ENCODE measurements at regions not wholly inside any gene's neighbourhood (a gene's known extent, or its start where the extent isn't known, plus 50 kb on each side); places are given as distances from the start of the nearest gene placed in this dataset.

DNA sequence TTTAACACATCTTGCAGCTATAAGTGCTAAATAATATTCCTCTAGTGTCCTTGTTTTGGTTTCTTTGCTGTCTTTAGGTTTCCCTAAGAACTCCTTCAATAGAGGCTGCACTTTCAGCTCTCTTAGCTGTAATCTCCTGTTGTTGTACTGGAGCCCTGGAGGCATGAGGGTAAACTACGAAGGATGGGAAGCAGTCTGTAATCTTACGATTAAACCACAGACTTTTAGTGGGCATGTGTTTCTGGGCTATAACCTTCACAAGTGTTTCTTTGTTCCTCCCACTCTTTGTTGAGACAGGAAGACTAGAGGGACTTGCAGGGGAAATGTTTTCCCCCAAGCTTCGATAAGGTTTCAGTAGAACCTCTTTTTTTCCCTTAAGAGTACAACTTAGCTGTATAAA lies 1058.1 kb downstream of the NSUN3 start:
- no peak overlapping the region for H3K27ac ChIP-seq (ENCODE audit: low read length)
- no peaks in the 10 kb centered on the region for H3K36me3 ChIP-seq (ENCODE audit: control insufficient read depth in 1 of 2, insufficient read depth in 2 of 2, low read length in 2 of 2)
- H3K9me3 ChIP-seq (ENCODE audit: control insufficient read depth in 1 of 2, low read length in 2 of 2) = no peaks in the 10 kb centered on the region
- H3K27me3 ChIP-seq (ENCODE audit: low read depth, low read length) = no peaks in the 10 kb centered on the region
- H3K4me3 ChIP-seq (ENCODE audit: low read depth in 1 of 2, low read length in 2 of 2) = no peak overlapping the region
- H3K4me1 ChIP-seq (ENCODE audit: control insufficient read depth in 1 of 2, insufficient read depth in 2 of 2, low read length in 2 of 2) = no peaks in the 10 kb centered on the region

DNA sequence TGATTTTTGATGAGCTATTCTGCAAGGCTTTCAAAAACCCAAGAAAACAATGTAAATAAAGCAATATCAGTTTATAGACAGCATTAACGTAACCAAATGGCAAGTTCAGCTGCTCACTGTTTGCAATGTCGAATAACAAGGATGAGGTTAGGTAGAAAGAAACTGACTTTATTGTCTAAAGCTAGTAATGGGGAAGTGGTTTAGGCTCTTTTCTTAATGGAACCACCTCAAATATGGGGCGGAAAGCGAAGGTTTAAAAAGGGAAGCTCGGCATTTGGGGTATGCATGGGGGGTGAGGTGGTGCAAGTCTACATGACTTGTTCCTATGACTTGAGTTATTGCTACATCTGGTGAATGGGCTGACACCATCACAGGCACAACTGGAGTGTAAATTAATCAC lies 1060.2 kb downstream of the NSUN3 start:
- Histone ChIP-seq H3K4me3 (ENCODE audit: low read depth in 1 of 2, low read length in 2 of 2) (no peak overlapping the region), H3K4me1 (ENCODE audit: control insufficient read depth in 1 of 2, insufficient read depth in 2 of 2, low read length in 2 of 2) (no peaks in the 10 kb centered on the region), H3K9me3 (ENCODE audit: control insufficient read depth in 1 of 2, low read length in 2 of 2) (no peaks in the 10 kb centered on the region), H3K27me3 (ENCODE audit: low read depth, low read length) (no peaks in the 10 kb centered on the region), H3K36me3 (ENCODE audit: control insufficient read depth in 1 of 2, insufficient read depth in 2 of 2, low read length in 2 of 2) (no peaks in the 10 kb centered on the region), H3K27ac (ENCODE audit: low read length) (no peak overlapping the region)

DNA sequence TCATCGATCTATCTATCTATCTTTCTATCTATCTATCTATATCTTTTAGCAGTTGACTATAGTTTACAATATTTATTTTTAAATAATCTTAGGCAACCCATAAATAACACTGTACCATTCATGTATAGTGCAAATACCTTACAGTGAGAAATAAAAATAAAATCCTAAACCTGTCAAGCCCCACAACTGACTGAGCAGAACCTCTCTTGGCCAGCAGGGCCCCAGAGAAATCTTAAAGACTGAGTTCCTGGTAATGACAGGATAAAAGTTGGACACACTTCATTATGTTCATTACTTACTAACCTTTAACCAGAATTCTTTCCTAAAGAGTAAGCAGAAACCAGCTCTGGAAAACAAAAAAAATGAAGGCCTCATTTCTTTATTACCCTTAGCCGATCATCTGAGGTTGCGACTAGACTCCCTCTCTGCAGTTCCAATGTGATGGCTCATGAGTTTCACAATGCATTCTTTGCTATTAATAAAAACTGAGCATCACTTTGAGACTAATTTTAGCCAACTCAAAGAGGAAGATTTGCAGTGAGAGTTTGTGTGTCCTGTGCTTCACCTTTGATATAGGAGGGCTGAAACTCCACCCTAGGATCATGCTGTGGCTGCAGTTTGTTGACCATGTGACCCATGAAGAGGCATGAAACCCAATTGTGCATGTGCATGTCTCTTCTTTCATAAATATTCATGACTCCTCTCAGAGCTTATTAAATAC lies 1072.0 kb downstream of the NSUN3 start:
- Histone ChIP-seq H3K27ac (ENCODE audit: low read length) (no peak overlapping the region), H3K4me1 (ENCODE audit: control insufficient read depth in 1 of 2, insufficient read depth in 2 of 2, low read length in 2 of 2) (no peaks in the 10 kb centered on the region), H3K4me3 (ENCODE audit: low read depth in 1 of 2, low read length in 2 of 2) (no peak overlapping the region), H3K9me3 (ENCODE audit: control insufficient read depth in 1 of 2, low read length in 2 of 2) (no peaks in the 10 kb centered on the region), H3K27me3 (ENCODE audit: low read depth, low read length) (no peaks in the 10 kb centered on the region), H3K36me3 (ENCODE audit: control insufficient read depth in 1 of 2, insufficient read depth in 2 of 2, low read length in 2 of 2) (no peaks in the 10 kb centered on the region)

DNA sequence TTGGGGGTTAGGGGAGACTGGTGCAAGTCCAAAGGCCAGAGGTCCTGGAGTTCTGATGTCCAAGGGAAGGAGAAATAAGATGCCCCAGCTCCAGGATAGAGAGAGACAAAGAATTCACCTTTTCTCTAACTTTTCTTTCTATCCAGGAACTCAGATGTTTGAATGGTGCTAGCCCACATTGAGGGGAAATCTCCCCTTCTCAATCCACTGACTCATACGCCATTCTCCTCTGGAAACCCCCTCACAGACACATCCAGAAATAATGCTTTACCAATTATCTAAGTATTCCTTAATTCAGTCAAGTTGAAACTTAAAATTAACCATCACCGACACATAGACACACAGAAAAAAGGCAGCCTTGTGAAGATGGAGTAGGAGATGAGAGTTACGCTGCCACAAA lies 1085.2 kb downstream of the NSUN3 start:
- no peak overlapping the region for H3K27ac ChIP-seq (ENCODE audit: low read length)
- no peaks in the 10 kb centered on the region for H3K9me3 ChIP-seq (ENCODE audit: control insufficient read depth in 1 of 2, low read length in 2 of 2)
- no peak overlapping the region for H3K4me3 ChIP-seq (ENCODE audit: low read depth in 1 of 2, low read length in 2 of 2)
- no peaks in the 10 kb centered on the region for H3K4me1 ChIP-seq (ENCODE audit: control insufficient read depth in 1 of 2, insufficient read depth in 2 of 2, low read length in 2 of 2)
- H3K36me3 ChIP-seq (ENCODE audit: control insufficient read depth in 1 of 2, insufficient read depth in 2 of 2, low read length in 2 of 2) = no peaks in the 10 kb centered on the region
- H3K27me3 ChIP-seq (ENCODE audit: low read depth, low read length) = no peaks in the 10 kb centered on the region

DNA sequence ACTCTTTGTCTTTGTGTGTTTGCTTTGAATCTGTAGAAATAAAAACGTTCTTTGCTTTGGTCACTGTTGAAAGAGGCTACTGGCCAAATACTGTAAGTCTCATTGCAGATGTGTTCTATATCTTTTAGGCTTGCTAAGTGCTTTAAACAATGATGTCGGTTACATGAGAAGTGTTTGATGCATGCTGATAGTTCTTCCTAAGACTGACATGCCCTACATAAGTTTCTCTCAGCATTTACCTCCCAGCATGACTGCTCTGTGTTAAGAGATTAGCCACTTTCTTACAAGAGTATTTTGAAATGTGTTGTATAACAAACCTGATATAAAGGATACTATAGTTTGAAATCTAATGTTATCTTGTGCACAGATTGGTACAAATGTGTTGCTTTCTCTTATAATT lies 1088.7 kb downstream of the NSUN3 start:
- Histone ChIP-seq H3K27ac (ENCODE audit: low read length) (no peak overlapping the region), H3K4me3 (ENCODE audit: low read depth in 1 of 2, low read length in 2 of 2) (no peak overlapping the region), H3K36me3 (ENCODE audit: control insufficient read depth in 1 of 2, insufficient read depth in 2 of 2, low read length in 2 of 2) (no peaks in the 10 kb centered on the region), H3K9me3 (ENCODE audit: control insufficient read depth in 1 of 2, low read length in 2 of 2) (peaks cover 0 to 3% of the 10 kb centered on the region in 2 donors), H3K27me3 (ENCODE audit: low read depth, low read length) (no peaks in the 10 kb centered on the region), H3K4me1 (ENCODE audit: control insufficient read depth in 1 of 2, insufficient read depth in 2 of 2, low read length in 2 of 2) (no peaks in the 10 kb centered on the region)

DNA sequence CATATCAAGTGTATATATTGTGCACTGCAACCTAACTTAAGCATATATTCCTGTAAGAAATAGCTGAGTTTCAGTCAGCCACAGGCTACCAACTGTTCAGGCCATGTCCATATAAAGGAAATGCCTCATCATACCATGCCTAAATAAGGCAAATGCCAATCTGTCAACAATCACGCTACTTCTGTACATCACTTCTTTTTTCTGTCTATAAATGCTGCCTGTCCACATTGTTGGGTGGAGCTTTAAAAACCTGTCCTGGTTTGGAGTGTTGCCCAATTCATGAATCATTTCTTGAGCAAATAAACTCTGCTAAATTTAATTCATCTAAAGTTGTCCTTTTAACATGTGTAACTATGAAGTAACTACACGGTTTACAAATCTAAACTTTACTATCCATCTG lies 1091.9 kb downstream of the NSUN3 start:
- no peaks in the 10 kb centered on the region for H3K36me3 ChIP-seq (ENCODE audit: control insufficient read depth in 1 of 2, insufficient read depth in 2 of 2, low read length in 2 of 2)
- H3K4me3 ChIP-seq (ENCODE audit: low read depth in 1 of 2, low read length in 2 of 2) = no peak overlapping the region
- H3K4me1 ChIP-seq (ENCODE audit: control insufficient read depth in 1 of 2, insufficient read depth in 2 of 2, low read length in 2 of 2) = no peaks in the 10 kb centered on the region
- peaks cover 0 to 7% of the 10 kb centered on the region in 2 donors for H3K9me3 ChIP-seq (ENCODE audit: control insufficient read depth in 1 of 2, low read length in 2 of 2)
- H3K27ac ChIP-seq (ENCODE audit: low read length) = no peak overlapping the region
- no peaks in the 10 kb centered on the region for H3K27me3 ChIP-seq (ENCODE audit: low read depth, low read length)

DNA sequence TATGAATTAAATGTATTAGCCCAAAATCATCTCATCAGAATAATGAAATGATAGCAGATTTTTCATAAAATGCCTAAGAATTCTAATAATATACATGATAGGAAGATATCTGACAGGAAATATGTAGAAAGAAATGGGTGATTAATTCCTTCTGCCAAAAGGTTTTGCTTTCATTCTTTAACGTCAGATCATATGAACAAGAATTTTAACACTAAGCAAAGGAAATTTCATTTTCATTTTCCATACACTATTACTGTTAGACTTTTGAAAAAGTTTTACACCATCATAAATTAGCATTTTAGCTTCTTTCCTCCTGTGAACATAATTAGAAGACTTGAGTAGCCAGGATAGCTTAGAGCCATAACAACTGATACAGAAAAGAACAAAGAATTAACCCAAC lies 1099.9 kb downstream of the NSUN3 start:
- Histone ChIP-seq H3K4me1 (ENCODE audit: control insufficient read depth in 1 of 2, insufficient read depth in 2 of 2, low read length in 2 of 2) (no peaks in the 10 kb centered on the region), H3K27ac (ENCODE audit: low read length) (no peak overlapping the region), H3K27me3 (ENCODE audit: low read depth, low read length) (no peaks in the 10 kb centered on the region), H3K9me3 (ENCODE audit: control insufficient read depth in 1 of 2, low read length in 2 of 2) (no peaks in the 10 kb centered on the region), H3K36me3 (ENCODE audit: control insufficient read depth in 1 of 2, insufficient read depth in 2 of 2, low read length in 2 of 2) (no peaks in the 10 kb centered on the region), H3K4me3 (ENCODE audit: low read depth in 1 of 2, low read length in 2 of 2) (no peak overlapping the region)

DNA sequence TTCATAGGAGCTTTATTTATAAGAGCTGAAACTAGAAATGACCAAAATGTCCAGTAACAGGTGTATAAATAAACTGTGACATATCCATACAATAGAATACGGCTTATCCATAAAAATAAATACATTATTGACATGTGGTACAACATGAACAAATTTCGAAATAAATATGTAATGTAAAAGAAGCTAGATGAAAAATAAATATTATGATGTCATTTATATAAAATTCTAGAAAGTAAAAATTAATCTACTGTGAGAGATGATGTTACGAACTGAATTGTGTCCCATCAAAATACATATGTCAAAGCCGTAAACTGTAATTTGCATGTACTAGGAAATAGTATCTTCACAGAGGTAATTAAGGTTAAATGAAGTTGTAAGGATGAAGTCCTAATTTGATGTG lies 1104.9 kb downstream of the NSUN3 start:
- Histone ChIP-seq H3K27ac (ENCODE audit: low read length) (no peak overlapping the region), H3K27me3 (ENCODE audit: low read depth, low read length) (no peaks in the 10 kb centered on the region), H3K4me3 (ENCODE audit: low read depth in 1 of 2, low read length in 2 of 2) (no peak overlapping the region), H3K9me3 (ENCODE audit: control insufficient read depth in 1 of 2, low read length in 2 of 2) (no peaks in the 10 kb centered on the region), H3K4me1 (ENCODE audit: control insufficient read depth in 1 of 2, insufficient read depth in 2 of 2, low read length in 2 of 2) (no peaks in the 10 kb centered on the region), H3K36me3 (ENCODE audit: control insufficient read depth in 1 of 2, insufficient read depth in 2 of 2, low read length in 2 of 2) (no peaks in the 10 kb centered on the region)

DNA sequence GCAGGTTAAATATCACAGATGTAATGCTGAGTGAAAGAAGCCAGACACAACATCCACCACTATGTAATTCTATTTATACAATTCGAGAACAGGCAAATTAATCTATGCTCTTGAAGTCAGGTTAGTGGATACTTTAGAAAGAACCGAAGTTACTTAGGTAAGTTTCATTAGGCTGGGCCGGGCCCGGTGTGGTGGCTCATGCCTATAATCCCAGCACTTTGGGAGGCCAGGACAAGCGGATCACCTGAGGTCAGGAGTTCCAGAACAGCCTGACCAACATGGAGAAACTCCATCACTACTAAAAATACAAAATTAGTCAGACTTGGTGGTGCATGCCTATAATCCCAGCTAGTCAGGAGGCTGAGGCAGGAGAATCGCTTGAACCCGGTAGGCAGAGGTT lies 1105.7 kb downstream of the NSUN3 start:
- no peak overlapping the region for H3K27ac ChIP-seq (ENCODE audit: low read length)
- H3K4me1 ChIP-seq (ENCODE audit: control insufficient read depth in 1 of 2, insufficient read depth in 2 of 2, low read length in 2 of 2) = no peaks in the 10 kb centered on the region
- H3K36me3 ChIP-seq (ENCODE audit: control insufficient read depth in 1 of 2, insufficient read depth in 2 of 2, low read length in 2 of 2) = no peaks in the 10 kb centered on the region
- H3K9me3 ChIP-seq (ENCODE audit: control insufficient read depth in 1 of 2, low read length in 2 of 2) = no peaks in the 10 kb centered on the region
- no peaks in the 10 kb centered on the region for H3K27me3 ChIP-seq (ENCODE audit: low read depth, low read length)
- no peak overlapping the region for H3K4me3 ChIP-seq (ENCODE audit: low read depth in 1 of 2, low read length in 2 of 2)

DNA sequence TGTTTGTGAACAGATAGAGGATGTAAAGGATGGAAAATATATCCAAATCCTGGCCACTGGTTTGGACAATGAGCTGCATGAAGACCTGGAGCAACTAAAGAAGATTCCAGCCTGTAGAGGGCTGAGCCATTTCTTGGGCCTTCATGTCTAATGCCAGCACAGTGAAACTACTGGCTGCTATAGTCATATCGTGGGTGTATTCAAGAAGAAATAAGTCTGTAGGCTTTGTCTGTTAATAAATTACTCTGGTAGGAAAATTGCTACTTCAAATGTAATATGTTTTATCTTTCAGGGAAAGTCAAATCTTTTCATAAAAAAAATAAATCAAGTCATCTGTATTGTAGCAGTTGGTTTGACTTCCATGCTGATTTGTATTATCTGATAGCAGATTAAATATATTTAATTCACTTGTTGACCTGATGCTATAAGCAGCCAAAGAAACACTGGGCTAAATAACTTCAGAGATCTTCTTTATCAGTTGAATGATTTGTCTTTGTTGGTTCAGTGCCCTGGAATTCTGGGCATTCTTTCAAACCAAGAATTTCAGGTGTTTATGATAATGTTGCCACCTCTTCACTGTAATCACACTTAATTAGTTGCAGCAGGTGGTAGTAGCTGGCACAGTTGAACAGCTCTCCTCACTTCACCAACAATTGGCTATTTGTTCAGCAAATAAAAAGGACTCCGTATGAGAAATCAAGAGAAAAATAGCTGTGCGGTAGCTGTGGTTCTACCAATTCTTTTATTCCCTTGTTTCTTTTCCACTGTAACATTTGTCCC lies 1109.5 kb downstream of the NSUN3 start:
- no peak overlapping the region for H3K4me3 ChIP-seq (ENCODE audit: low read depth in 1 of 2, low read length in 2 of 2)
- no peaks in the 10 kb centered on the region for H3K9me3 ChIP-seq (ENCODE audit: control insufficient read depth in 1 of 2, low read length in 2 of 2)
- H3K4me1 ChIP-seq (ENCODE audit: control insufficient read depth in 1 of 2, insufficient read depth in 2 of 2, low read length in 2 of 2) = no peaks in the 10 kb centered on the region
- no peak overlapping the region for H3K27ac ChIP-seq (ENCODE audit: low read length)
- no peaks in the 10 kb centered on the region for H3K27me3 ChIP-seq (ENCODE audit: low read depth, low read length)
- no peaks in the 10 kb centered on the region for H3K36me3 ChIP-seq (ENCODE audit: control insufficient read depth in 1 of 2, insufficient read depth in 2 of 2, low read length in 2 of 2)

DNA sequence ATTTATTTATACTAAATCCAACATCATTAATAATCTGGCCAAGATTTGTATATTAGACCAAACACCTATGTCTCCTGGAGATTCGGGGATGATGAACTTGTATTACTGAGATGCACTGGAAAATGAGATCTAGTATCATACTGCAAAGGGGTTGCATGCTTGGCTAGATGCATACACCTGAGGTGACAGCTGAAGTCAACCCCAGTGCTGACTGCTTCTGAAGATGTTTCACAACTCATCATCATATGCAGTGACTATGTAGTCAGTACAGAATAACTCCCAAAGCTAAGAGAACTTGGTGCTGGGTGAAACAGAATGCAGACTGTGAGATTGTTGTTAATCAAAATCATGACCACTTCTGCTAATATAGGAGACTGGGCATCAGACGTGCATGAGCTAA lies 1114.2 kb downstream of the NSUN3 start:
- Histone ChIP-seq H3K27ac (ENCODE audit: low read length) (no peak overlapping the region), H3K4me1 (ENCODE audit: control insufficient read depth in 1 of 2, insufficient read depth in 2 of 2, low read length in 2 of 2) (no peaks in the 10 kb centered on the region), H3K4me3 (ENCODE audit: low read depth in 1 of 2, low read length in 2 of 2) (no peak overlapping the region), H3K27me3 (ENCODE audit: low read depth, low read length) (no peaks in the 10 kb centered on the region), H3K9me3 (ENCODE audit: control insufficient read depth in 1 of 2, low read length in 2 of 2) (no peaks in the 10 kb centered on the region), H3K36me3 (ENCODE audit: control insufficient read depth in 1 of 2, insufficient read depth in 2 of 2, low read length in 2 of 2) (no peaks in the 10 kb centered on the region)

DNA sequence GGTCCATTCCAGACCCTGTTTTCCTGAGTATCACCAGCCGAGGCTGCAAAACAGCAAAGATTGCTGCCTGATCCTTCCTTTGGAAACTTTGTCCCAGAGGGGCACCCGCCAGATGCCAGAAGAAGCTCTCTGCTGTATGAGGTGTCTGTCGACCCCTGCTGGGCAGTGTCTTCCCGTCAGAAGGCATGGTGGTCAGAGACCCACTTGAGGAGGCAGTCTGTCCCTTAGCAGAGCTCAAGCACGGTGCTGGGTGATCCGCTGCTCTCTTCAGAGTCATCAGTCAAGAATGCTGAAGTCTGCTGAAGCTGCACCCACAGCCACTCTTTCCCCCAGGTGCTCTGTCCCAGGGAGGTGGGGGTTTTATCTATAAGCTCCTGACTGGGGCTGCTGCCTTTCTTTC lies 1121.2 kb downstream of the NSUN3 start:
- no peak overlapping the region for H3K4me3 ChIP-seq (ENCODE audit: low read depth in 1 of 2, low read length in 2 of 2)
- H3K27ac ChIP-seq (ENCODE audit: low read length) = no peak overlapping the region
- no peaks in the 10 kb centered on the region for H3K36me3 ChIP-seq (ENCODE audit: control insufficient read depth in 1 of 2, insufficient read depth in 2 of 2, low read length in 2 of 2)
- H3K9me3 ChIP-seq (ENCODE audit: control insufficient read depth in 1 of 2, low read length in 2 of 2) = no peaks in the 10 kb centered on the region
- no peaks in the 10 kb centered on the region for H3K4me1 ChIP-seq (ENCODE audit: control insufficient read depth in 1 of 2, insufficient read depth in 2 of 2, low read length in 2 of 2)
- no peaks in the 10 kb centered on the region for H3K27me3 ChIP-seq (ENCODE audit: low read depth, low read length)
